H54 (cell line): ENCODE measurements at regions not wholly inside any gene's neighbourhood (a gene's known extent, or its start where the extent isn't known, plus 50 kb on each side); places are given as distances from the start of the nearest gene placed in this dataset.
A peak's percentile ranks its signal among the peaks of the same experiment; 100 is the strongest.
"Not testable (repeated sequence)": the region's sequence is repeated elsewhere in the genome, so short reads cannot be mapped to it uniquely, and the experiment has no call there.

ENCODE experiments used
- DNase-seq: peaks from one replicate; pipeline ENCODE4 v3.0.0; 2011; ENCODE audit warnings: low spot score, mixed read lengths; ENCODE audit not compliant: insufficient read length
- FAIRE-seq: peaks from 3 replicates; lab custom pipeline; 2011; peaks lifted over from hg19 to GRCh38; lab: Jason Lieb, UNC
- POLR2A ChIP-seq: IDR thresholded peaks from 2 replicates; pipeline ENCODE4 v1.6.1; 2011; ENCODE audit warnings: low read depth, mild to moderate bottlenecking, low read length

DNA sequence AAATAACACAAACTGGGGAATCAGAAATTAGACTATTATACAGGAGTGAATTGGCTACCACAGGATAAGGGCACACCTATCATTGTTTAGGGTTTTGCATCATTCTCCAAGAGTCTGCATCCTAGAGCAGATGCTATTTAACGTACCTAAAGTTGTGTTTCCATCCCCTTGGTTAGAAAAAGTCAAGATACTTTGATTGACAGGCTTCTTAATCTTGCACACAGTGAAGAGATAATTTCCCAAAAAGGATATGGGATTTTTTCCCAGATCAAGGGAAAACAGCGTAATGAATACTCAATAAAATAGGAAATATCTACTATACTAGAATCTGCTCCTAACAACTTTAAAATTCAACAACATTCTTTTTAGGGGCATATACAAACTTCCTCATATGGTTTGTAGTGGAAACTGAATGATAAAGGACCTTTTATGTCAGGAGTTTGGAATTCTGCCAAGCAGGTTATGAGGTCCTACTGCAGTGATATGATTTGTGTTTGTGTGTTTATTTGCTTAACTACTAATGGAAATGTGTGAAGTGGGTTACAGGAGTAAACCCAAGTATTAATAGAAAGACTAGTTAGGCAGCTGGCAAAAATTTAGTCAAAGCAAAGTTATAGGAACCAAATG lies 124.1 kb upstream of the MME start:
- FAIRE-seq (no peak), DNase-seq (no peak)
- no peak for TF ChIP-seq POLR2A

- FAIRE-seq = peak; percentile 86
- TF ChIP-seq POLR2A = no peak
- DNase-seq = no peak
Observed at GRCh38 chr3:154954757-154955156, 125.4 kb upstream of the MME start.

GRCh38 chr3:154953538-154953937 lies 126.6 kb upstream of the MME start:
- DNase-seq = no peak
- no peak for TF ChIP-seq POLR2A
- FAIRE-seq = peak; percentile 41

DNA sequence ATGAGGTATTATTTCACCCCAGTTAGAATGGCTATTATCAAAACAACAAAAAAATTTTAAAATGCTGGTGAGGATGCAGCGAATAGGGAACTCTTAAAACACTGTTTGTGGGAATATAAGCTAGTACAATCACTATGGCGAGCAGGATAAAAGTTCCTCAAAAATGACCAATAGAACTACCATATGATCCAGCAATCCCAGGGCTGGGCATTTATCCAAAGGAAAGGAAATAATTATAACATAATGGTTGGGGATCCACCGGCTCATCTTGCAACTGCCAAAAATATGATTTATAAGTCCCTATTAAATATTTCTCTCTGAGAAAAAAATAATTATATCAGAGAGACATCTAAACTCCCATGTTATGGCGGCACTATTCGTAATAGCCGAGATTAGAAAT lies 127.6 kb upstream of the MME start:
- TF ChIP-seq POLR2A = no peak
- DNase-seq (no peak), FAIRE-seq (no peak)

- no peak for DNase-seq
- TF ChIP-seq POLR2A = no peak
- FAIRE-seq = no peak
Observed at GRCh38 chr3:154943981-154944380, 136.1 kb upstream of the MME start.

DNA sequence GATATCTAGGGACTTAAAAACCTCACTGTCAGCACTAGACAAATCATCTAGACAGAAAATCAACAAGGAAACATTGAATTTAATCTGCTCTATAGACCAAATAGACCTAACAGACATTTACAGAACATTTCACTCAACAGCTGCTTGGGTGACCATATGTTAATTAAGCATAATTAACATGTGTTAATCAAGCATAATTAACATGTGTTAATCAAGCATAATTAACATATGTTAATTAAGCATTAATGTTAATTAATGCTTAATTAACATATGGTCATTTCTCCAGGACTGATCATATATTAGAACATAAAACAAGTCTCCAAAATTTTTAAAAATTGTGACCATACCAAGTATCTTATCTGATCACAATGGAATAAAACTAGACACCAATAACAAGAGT lies 137.3 kb upstream of the MME start:
- FAIRE-seq = no peak
- TF ChIP-seq POLR2A = no peak
- no peak for DNase-seq

DNA sequence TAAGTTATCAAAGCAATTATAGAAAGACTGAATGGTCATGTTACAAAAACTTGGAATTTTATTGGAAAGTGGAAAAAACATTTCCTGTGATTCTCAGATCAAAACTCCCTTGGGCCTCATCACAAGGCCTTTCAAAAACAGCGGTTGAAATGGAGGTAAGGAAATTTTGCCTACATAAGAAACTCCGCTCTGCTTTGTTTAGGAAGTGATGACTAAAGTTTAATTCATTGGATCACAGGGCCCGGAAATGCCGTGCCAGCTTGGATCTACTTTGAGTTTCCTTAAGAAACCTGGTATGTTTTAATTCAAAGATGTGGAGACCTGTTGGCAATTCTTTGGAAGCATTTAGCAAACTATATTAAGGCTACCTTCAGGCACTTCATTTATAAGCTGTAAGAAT lies 143.9 kb upstream of the MME start:
- no peak for FAIRE-seq
- no peak for TF ChIP-seq POLR2A
- DNase-seq = no peak

DNA sequence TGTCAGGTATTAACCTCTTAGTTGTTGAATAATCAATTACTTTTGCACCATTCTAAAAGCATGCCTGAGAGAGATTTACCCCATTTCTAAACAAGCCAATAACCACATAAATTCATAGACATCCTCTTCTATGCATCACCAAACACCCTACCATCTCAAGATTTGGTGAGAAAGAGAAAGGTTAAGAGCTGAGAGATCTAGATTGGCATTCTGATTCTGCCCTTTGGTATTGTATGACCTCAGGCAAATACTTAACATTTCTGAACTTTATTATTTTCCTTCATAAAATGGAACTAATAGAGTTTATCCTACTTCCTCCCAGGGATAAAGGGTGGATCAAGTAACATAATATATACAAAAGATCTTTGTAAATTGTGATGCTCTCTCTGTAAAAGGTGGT lies 146.5 kb upstream of the MME start:
- FAIRE-seq (no peak), DNase-seq (no peak)
- no peak for TF ChIP-seq POLR2A

- FAIRE-seq (peak; percentile 72), DNase-seq (no peak)
- no peak for TF ChIP-seq POLR2A
Observed at GRCh38 chr3:154932633-154933032, 147.5 kb upstream of the MME start.

- no peak for TF ChIP-seq POLR2A
- DNase-seq (no peak), FAIRE-seq (peak; percentile 90)
Observed at GRCh38 chr3:154931484-154931883, 148.6 kb upstream of the MME start.

DNA sequence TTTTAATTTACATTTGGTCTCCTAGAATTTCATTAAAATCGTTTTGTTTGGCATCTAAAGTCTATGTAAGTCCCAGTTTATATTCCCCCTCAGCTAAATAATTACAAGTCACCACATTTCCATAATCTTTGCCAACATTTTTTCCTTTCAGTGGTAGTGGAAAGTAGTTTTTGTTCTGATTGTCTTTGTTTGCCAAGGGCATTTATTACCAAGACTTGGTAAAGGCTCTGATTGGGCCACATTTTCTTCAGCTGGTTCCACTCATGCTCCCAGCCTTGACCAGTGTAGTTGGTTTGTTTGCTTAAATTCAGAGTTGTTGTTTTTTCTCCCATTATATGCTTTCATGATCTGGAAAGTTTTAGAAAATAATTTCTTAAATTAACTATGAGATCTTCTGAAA lies 153.4 kb upstream of the MME start:
- no peak for FAIRE-seq
- no peak for TF ChIP-seq POLR2A
- no peak for DNase-seq

- FAIRE-seq = no peak
- no peak for TF ChIP-seq POLR2A
Observed at GRCh38 chr3:154921351-154921750, 158.8 kb upstream of the MME start.

DNA sequence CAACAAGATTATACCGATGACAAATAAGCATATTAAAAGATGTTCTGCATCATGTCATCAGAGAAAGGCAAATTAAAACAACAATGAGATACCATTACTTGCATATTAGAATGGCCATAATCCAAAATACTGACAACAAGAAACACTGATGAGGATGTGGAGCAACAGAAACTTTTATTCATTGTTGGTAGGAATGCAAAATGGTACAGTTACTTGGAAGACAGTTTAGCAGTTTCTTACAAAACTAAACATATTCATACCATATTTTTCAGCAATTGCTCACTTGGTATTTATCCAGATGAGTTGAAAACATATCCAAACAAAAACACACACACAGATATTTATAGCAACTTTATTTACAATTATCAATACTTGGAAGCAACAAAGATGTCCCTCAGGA lies 160.9 kb upstream of the MME start:
- TF ChIP-seq POLR2A = no peak
- FAIRE-seq (peak; percentile 48), DNase-seq (no peak)

More at GRCh38 chr3:154921351-154921750, 158.8 kb upstream of the MME start:
- DNase-seq = no peak

DNA sequence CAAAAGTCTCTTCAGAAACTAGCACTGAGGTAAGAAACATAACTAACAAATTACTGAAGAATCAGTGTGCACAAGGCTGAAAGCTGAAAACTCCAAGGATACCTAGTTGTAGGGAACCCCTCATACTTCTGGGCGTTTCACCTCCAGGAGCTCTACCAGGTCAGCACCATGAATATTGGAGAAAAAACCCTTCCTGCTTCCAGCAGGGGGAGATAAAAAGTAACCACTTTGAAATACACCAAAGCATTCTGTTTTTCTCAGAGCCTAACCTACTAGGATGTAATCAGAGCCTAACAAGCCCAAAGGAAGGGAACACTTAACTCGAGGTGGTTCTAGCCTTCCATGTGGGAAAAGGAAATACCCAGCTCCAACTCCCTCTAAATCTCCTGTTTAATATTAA lies 175.8 kb upstream of the MME start:
- FAIRE-seq (peak; percentile 91), DNase-seq (peak; percentile 6)
- TF ChIP-seq POLR2A = no peak

DNA sequence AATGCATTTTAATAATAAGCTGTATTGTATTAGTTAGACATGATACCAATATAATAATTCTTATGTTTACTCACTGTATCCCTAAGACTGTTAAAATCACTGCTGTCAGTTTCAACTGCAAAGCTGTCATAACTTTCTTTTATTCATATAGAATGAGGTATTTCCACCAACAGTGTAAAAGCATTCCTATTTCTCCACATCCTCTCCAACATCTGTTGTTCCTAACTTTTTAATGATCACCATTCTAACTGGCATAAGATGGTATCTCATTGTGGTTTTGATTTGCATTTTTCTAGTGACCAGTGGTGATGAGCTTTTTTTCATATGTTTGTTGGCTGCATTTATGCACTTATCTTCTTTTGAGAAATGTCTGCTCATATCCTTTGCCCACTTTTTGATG lies 177.6 kb upstream of the MME start:
- not testable (repeated sequence) for DNase-seq, FAIRE-seq

- no peak for FAIRE-seq
- DNase-seq = no peak
- no peak for TF ChIP-seq POLR2A
Observed at GRCh38 chr3:154901278-154901677, 178.8 kb upstream of the MME start.

DNA sequence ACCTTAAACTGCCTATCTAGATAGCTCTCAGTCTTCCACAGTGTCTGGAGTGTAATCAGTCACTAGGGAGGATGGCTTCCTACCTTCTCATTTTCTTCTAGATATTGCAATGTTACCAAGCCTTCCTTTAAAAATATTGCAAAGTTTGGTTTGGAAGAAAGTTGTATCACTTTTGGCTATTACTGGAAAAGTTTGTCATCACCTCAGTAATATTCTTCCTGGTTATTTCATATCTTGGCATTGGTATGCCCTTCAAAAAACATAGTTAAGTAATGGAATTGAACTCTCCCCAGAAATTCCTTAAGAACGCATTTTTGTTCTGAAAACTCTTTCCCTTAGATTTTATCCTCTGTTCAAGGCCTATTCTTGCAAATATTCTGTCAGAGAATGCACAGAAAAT lies 179.3 kb upstream of the MME start:
- FAIRE-seq = no peak
- DNase-seq = no peak

More for the DNA sequence above, 179.3 kb upstream of the MME start:
- no peak for TF ChIP-seq POLR2A
